HepG2 (cell line): ENCODE measurements at regions not wholly inside any gene's neighbourhood (a gene's known extent, or its start where the extent isn't known, plus 50 kb on each side); places are given as distances from the start of the nearest gene placed in this dataset.

Source experiments
- CHD4 ChIP-seq: fragments of 200-600 bp; sonication (generic); IDR thresholded peaks from 2 replicates; pipeline ENCODE4 v1.7.0; 2017; ENCODE audit warnings: mild to moderate bottlenecking, low read length, borderline replicate concordance
- FOXA3 ChIP-seq: IDR thresholded peaks from 2 replicates; pipeline ENCODE4 v1.6.1; 2016; ENCODE audit warnings: missing genetic modification reagents, missing compliant biosample characterization
- HNF4G ChIP-seq, 2 experiments: sonication (generic) in 1 of 2; formaldehyde crosslinking in 1 of 2; IDR thresholded peaks; 2 replicates each; pipeline versions ENCODE4 v1.4.0 to v1.6.1; 2011 to 2020; ENCODE audit warnings: borderline replicate concordance in 2 of 2, low read depth in 2 of 2, mild to moderate bottlenecking in 2 of 2, low read length in 1 of 2, missing genetic modification reagents in 1 of 2, moderate library complexity in 1 of 2
- MNT ChIP-seq: fragments of 450-650 bp; IDR thresholded peaks from 2 replicates; pipeline ENCODE4 v1.6.1; 2016
- PCBP1 ChIP-seq: fragments of 200-400 bp; formaldehyde crosslinking; IDR thresholded peaks from 2 replicates; pipeline ENCODE4 v1.6.1; 2017; ENCODE audit warnings: mild to moderate bottlenecking, low read depth, low read length, borderline replicate concordance
- THAP11 ChIP-seq: IDR thresholded peaks from 2 replicates; pipeline ENCODE4 v1.6.1; 2016; ENCODE audit warnings: missing biosample characterization, missing genetic modification reagents
- ZBTB8A ChIP-seq: sonication (generic); formaldehyde crosslinking; IDR thresholded peaks from 2 replicates; pipeline ENCODE4 v1.4.0; 2020; ENCODE audit warnings: mild to moderate bottlenecking, low read depth, missing genetic modification reagents, borderline replicate concordance
- ZFP36L1 ChIP-seq: sonication (generic); formaldehyde crosslinking; IDR thresholded peaks from 2 replicates; pipeline ENCODE4 v1.8.0; 2022; ENCODE audit warnings: mild to moderate bottlenecking, missing genetic modification reagents, moderate library complexity
- ZFY ChIP-seq: sonication (generic); formaldehyde crosslinking; IDR thresholded peaks from 2 replicates; pipeline ENCODE4 v1.4.0; 2020; ENCODE audit warnings: missing genetic modification reagents
- ZNF296 ChIP-seq: sonication (generic); formaldehyde crosslinking; conservative IDR thresholded peaks from 2 replicates; pipeline ENCODE4 v1.5.0; 2020; ENCODE audit warnings: mild to moderate bottlenecking, missing genetic modification reagents
- ZNF414 ChIP-seq: sonication (generic); formaldehyde crosslinking; IDR thresholded peaks from 2 replicates; pipeline ENCODE4 v1.5.0; 2020; ENCODE audit warnings: missing genetic modification reagents
- ZNF503 ChIP-seq: sonication (generic); formaldehyde crosslinking; IDR thresholded peaks from 2 replicates; pipeline ENCODE4 v1.4.0; 2020; ENCODE audit warnings: missing genetic modification reagents
- ZSCAN30 ChIP-seq: sonication (generic); formaldehyde crosslinking; IDR thresholded peaks from 2 replicates; pipeline ENCODE4 v1.5.0; 2020; ENCODE audit warnings: mild to moderate bottlenecking, missing genetic modification reagents
- TF ChIP-seq, protein P1 (sequence below): sonication (generic); formaldehyde crosslinking; IDR thresholded peaks from 2 replicates; pipeline ENCODE4 v1.5.1; 2020; ENCODE audit warnings: mild to moderate bottlenecking, missing genetic modification reagents, borderline replicate concordance
- TF ChIP-seq, protein P2 (sequence below): sonication (generic); formaldehyde crosslinking; IDR thresholded peaks from 2 replicates; pipeline ENCODE4 v1.8.1; 2023; ENCODE audit warnings: mild to moderate bottlenecking, missing genetic modification reagents

DNA sequence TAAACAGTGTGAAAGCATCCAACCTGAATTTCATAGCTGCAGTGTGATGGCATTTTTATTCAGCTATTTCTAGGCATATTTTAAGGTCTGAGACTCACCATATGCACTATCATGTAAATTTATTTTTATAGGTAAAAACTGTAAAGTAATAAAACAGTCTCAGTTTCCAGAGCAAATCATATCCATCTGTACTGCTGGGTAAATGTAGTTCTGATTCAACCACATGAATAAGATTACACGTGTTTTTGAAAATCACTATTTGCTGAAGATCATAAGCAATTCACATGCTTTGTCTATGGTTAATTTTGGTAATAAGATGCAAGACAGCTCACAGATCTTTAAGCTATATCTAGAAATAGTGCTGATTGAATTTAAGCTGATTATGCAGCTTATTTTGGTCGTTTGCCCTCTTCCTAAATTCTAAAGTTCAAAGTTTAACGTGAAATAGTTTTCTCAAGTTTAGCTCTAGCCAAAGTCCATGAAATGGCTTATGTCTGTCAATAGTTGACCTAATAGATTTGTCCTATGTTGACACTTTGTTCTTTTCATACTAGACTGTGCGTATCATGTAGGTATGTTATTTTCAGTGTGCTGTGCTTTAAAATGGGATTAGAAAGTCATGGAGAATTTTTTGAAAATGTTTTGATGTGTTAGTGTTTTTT, 489.0 kb downstream of the USP25 start (continued):
- TF ChIP-seq HNF4G (IDR thresholded peaks at IDR 0.05; ENCODE audit: borderline replicate concordance, low read depth, low read length) (peak; percentile 19; the same call in 1 of the 2 replicates), HNF4G (CRISPR knock-in tag; IDR thresholded peaks at IDR 0.05; ENCODE audit: borderline replicate concordance, low read depth) (no peak), ZNF414 (CRISPR knock-in tag) (no peak), ZNF296 (no peak), ZSCAN30 (CRISPR knock-in tag) (no peak), ZBTB8A (CRISPR knock-in tag) (no peak), FOXA3 (CRISPR knock-in tag) (peak; percentile 40; the same call in 1 of the 2 replicates), ZFY (CRISPR knock-in tag) (no peak), THAP11 (CRISPR knock-in tag) (no peak), ZFP36L1 (CRISPR knock-in tag) (no peak), ZNF503 (CRISPR knock-in tag) (no peak), MNT (no peak), PCBP1 (no peak), CHD4 (no peak)
- TF ChIP-seq, protein P1, sequence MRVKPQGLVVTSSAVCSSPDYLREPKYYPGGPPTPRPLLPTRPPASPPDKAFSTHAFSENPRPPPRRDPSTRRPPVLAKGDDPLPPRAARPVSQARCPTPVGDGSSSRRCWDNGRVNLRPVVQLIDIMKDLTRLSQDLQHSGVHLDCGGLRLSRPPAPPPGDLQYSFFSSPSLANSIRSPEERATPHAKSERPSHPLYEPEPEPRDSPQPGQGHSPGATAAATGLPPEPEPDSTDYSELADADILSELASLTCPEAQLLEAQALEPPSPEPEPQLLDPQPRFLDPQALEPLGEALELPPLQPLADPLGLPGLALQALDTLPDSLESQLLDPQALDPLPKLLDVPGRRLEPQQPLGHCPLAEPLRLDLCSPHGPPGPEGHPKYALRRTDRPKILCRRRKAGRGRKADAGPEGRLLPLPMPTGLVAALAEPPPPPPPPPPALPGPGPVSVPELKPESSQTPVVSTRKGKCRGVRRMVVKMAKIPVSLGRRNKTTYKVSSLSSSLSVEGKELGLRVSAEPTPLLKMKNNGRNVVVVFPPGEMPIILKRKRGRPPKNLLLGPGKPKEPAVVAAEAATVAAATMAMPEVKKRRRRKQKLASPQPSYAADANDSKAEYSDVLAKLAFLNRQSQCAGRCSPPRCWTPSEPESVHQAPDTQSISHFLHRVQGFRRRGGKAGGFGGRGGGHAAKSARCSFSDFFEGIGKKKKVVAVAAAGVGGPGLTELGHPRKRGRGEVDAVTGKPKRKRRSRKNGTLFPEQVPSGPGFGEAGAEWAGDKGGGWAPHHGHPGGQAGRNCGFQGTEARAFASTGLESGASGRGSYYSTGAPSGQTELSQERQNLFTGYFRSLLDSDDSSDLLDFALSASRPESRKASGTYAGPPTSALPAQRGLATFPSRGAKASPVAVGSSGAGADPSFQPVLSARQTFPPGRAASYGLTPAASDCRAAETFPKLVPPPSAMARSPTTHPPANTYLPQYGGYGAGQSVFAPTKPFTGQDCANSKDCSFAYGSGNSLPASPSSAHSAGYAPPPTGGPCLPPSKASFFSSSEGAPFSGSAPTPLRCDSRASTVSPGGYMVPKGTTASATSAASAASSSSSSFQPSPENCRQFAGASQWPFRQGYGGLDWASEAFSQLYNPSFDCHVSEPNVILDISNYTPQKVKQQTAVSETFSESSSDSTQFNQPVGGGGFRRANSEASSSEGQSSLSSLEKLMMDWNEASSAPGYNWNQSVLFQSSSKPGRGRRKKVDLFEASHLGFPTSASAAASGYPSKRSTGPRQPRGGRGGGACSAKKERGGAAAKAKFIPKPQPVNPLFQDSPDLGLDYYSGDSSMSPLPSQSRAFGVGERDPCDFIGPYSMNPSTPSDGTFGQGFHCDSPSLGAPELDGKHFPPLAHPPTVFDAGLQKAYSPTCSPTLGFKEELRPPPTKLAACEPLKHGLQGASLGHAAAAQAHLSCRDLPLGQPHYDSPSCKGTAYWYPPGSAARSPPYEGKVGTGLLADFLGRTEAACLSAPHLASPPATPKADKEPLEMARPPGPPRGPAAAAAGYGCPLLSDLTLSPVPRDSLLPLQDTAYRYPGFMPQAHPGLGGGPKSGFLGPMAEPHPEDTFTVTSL (CRISPR knock-in tag), result peak; percentile 40; the same call in 1 of the 2 replicates
- TF ChIP-seq, protein P2, sequence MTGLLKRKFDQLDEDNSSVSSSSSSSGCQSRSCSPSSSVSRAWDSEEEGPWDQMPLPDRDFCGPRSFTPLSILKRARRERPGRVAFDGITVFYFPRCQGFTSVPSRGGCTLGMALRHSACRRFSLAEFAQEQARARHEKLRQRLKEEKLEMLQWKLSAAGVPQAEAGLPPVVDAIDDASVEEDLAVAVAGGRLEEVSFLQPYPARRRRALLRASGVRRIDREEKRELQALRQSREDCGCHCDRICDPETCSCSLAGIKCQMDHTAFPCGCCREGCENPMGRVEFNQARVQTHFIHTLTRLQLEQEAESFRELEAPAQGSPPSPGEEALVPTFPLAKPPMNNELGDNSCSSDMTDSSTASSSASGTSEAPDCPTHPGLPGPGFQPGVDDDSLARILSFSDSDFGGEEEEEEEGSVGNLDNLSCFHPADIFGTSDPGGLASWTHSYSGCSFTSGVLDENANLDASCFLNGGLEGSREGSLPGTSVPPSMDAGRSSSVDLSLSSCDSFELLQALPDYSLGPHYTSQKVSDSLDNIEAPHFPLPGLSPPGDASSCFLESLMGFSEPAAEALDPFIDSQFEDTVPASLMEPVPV (CRISPR knock-in tag), result no peak
